ENCODE measurements at regions not wholly inside any gene's neighbourhood (a gene's known extent, or its start where the extent isn't known, plus 50 kb on each side); places are given as distances from the start of the nearest gene placed in this dataset.

GRCh38 chr2:120809151-120809550 is 73.5 kb downstream of the GLI2 start:
- no peak for DNase-seq

- no peak for DNase-seq
Measured at GRCh38 chr2:120809609-120810440, 74.2 kb downstream of the GLI2 start.

DNA sequence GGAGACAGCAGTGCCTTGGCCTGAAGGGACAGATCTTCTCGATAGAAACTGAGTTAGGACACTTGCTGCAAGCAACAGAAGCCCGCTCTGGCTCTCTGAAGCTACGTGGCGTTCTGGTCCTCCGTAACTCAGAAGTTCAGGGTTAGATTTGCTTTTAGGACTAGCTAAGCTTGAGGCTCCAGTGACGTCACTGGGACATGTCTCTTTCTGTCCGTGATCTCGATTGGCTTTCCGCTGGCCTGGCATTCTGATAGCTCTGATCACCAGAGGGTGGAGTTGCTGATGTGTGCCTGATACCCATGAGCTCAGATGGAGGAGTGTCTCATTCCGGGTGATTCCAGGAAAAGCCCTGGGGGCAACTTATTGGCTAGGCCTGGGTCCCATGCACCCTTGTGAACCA is 75.0 kb downstream of the GLI2 start:
- no peak for DNase-seq

- no peak for DNase-seq
Measured at GRCh38 chr2:120812866-120813265, 77.2 kb downstream of the GLI2 start.

DNA sequence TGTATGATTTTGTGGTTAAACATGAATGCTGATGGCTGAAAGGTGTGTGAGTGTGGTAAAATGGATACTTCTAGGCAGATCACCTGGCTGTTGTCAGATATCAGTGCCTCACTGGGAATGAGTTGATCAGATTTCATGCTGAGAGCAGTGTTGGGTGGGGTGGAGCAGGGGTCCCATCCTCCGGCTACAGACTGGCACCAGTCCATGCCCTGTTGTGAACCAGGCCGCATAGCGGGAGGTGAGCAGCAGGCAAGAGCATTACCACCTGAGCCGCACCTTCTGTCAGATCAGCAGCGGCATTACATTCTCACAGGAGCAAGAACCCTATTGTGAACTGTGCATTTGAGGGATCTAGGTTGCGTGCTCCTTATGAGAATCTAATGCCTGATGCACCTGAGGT is 78.7 kb downstream of the GLI2 start:
- DNase-seq: no peak

- no peak for DNase-seq
Measured at GRCh38 chr2:120815292-120815691, 79.6 kb downstream of the GLI2 start.

GRCh38 chr2:120817136-120817955 is 81.7 kb downstream of the GLI2 start:
- no peak for DNase-seq

- no peak for DNase-seq
Measured at GRCh38 chr2:120817956-120818325, 82.3 kb downstream of the GLI2 start.

- DNase-seq: peak in 1 of 3 donors; percentile 81
Measured at GRCh38 chr2:120818441-120818920, 82.8 kb downstream of the GLI2 start.

DNA sequence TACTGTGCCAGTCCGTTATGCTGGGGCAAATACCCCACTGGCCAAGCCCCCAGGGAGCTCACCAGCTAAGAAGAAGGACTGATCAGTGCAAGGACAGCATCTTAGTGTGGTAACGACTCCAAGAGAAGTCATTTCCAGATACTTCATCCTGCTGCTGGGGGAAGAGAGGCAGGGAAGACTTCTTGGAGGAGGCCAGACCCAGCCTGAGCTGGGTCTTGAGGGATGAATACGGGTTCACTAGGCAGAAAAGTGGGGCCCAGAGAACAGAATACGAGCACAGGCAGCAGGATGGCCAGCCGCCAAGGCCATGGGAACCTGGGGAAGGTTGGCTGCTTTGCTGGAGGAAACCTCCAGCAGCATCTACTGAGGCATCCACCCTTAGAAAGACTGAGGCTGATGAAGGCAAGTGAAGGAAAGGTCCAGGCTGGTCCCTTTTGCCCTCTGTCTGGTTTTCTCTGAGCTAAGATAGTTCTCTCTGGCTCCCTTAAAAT is 84.1 kb downstream of the GLI2 start:
- DNase-seq: no peak

- peak; percentile 87 to 95 (median 89) for DNase-seq
Measured at GRCh38 chr2:120820263-120820952, 84.7 kb downstream of the GLI2 start.

- DNase-seq: peak; percentile 62 to 83 (median 65)
Measured at GRCh38 chr2:120820953-120821279, 85.2 kb downstream of the GLI2 start.

- DNase-seq: no peak
Measured at GRCh38 chr2:120821446-120822160, 85.9 kb downstream of the GLI2 start.

DNA sequence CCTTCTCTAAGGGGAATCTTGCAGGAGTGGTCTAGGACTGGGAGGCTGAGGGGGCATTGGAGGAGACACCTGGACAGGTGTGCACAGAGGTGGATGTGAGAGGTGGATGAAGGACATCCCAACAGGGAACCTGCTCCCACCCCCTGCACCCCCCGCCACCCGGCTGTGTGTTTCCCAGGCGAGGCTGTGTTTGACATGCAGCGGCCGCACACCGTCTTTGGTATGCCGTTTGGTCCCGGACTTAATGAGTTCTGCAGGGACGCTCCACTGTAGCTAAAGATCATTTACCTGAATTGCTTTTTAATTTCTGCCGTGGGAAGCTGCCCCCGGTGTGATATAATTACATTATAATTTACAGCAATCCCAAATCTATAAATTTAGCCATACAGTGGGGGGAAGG is 87.3 kb downstream of the GLI2 start:
- DNase-seq: no peak

- DNase-seq: no peak
Measured at GRCh38 chr2:120823551-120823950, 87.9 kb downstream of the GLI2 start.

DNA sequence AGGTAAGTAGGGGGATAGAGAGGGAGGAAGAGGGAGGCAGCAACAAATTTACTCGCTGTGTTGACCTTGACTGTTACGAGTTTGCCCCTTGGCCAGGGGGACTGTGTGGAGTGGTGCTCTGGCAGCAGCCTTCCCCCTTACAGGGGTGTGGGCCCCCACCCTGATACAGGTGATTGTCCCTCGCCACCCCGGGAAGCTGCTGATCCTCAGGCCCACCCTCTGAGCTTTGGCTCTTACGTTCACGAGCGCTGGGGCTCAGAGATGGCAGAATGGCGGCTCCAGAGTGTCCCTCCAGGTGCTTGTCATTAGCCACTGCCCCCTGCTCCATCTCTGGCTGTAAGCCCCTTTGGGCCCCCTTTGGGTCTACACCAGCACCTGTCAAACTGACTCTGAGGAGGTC is 88.6 kb downstream of the GLI2 start:
- no peak for DNase-seq

- DNase-seq: peak in 2 of 3 donors; percentile 59 to 83
Measured at GRCh38 chr2:120825370-120826259, 89.9 kb downstream of the GLI2 start.

- no peak for DNase-seq
Measured at GRCh38 chr2:120826260-120826648, 90.6 kb downstream of the GLI2 start.

DNA sequence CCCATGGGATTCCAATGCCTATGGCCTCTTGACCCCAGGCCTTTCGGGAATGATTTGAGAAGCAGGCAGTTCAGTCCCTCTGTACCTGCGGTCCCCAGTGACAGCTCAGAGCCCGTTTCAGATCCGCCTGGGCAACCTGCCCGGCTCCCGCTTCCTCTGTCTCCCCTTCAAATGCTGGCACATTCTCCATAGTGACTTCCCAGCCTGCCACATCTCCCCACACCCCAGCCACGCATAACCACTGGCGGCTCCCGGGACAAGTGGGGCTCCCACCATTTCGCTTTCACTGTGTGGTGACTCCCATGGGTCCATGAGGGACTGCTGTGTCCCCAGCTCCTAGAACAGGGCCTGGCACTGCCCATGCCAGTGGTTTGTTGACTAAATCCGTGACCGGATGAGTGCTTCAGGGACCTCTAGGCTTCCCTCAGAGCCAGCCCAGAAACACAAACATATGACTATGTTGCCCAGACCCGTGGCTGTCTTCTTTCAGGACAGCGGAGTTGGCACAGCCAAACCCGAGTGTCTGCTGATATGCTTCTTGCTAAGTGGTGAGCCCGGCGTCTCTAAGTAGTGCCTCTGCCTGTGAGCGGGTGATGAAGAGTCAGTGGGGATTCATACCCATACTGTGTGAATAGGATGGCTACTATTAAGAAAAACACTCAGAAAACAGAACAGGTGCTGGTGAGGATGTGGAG is 91.2 kb downstream of the GLI2 start:
- DNase-seq: no peak

- DNase-seq: no peak
Measured at GRCh38 chr2:120828066-120828465, 92.4 kb downstream of the GLI2 start.

All from muscle of back (tissue), 3 donors.